ENCODE measurements at regions not wholly inside any gene's neighbourhood (a gene's known extent, or its start where the extent isn't known, plus 50 kb on each side); places are given as distances from the start of the nearest gene placed in this dataset.

DNA sequence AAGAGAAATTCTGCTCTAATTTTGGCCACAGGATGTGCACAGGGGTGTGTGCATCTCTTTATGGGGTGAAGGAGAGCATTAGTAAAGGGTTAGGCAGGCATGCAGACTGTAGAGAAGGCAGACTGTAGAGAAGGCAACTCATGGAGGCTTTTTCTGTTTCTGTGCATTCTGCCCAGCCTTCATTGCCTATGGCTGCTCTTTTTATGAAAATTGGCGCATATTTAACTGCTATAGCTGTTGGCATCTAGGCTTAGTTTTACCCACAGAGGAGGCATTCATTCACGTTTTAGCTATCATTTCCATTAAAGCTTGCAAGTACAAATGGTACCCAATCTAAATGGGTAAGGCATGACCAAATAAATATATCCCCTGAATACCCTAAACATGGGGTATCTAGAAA is 286.8 kb upstream of the ID4 start:
- TF ChIP-seq, protein P1, sequence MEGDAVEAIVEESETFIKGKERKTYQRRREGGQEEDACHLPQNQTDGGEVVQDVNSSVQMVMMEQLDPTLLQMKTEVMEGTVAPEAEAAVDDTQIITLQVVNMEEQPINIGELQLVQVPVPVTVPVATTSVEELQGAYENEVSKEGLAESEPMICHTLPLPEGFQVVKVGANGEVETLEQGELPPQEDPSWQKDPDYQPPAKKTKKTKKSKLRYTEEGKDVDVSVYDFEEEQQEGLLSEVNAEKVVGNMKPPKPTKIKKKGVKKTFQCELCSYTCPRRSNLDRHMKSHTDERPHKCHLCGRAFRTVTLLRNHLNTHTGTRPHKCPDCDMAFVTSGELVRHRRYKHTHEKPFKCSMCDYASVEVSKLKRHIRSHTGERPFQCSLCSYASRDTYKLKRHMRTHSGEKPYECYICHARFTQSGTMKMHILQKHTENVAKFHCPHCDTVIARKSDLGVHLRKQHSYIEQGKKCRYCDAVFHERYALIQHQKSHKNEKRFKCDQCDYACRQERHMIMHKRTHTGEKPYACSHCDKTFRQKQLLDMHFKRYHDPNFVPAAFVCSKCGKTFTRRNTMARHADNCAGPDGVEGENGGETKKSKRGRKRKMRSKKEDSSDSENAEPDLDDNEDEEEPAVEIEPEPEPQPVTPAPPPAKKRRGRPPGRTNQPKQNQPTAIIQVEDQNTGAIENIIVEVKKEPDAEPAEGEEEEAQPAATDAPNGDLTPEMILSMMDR (conservative IDR thresholded peaks at IDR 0.05; ENCODE audit: low read depth, low read length), result no peak
- no peak overlapping the region for H3K4me3 ChIP-seq (ENCODE audit: low read length)
- no peak for DNase-seq (ENCODE audit: low read depth)

GRCh38 chr6:19551611-19552010 is 285.6 kb upstream of the ID4 start:
- DNase-seq (ENCODE audit: low read depth), result no peak
- no peak overlapping the region for H3K4me3 ChIP-seq (ENCODE audit: low read length)
- TF ChIP-seq, protein P1 (conservative IDR thresholded peaks at IDR 0.05; ENCODE audit: low read depth, low read length), result no peak

DNA sequence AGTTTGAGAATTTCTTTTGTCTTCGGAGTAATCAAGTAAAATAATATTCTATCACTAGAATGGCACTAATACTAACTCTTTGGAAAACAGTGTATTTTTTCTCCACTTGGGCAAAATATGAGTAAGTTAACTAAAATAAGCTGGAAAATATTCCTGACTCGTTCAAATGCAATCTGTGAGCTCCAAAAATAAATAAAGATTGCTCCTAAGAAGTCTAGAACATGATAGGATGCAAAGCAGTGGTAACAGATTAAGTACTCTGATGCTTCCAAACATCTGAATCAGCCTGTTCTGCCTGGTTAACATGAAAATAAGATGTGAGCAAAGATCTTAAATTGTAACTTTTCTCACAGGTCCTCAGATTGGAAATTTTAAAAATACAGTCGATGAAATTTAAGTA is 285.1 kb upstream of the ID4 start:
- H3K4me3 ChIP-seq (ENCODE audit: low read length), result no peak overlapping the region
- TF ChIP-seq, protein P1 (conservative IDR thresholded peaks at IDR 0.05; ENCODE audit: low read depth, low read length), result no peak
- no peak for DNase-seq (ENCODE audit: low read depth)

GRCh38 chr6:19552588-19552987 is 284.6 kb upstream of the ID4 start:
- H3K4me3 ChIP-seq (ENCODE audit: low read length), result no peak overlapping the region
- DNase-seq (ENCODE audit: low read depth), result no peak
- TF ChIP-seq, protein P1 (conservative IDR thresholded peaks at IDR 0.05; ENCODE audit: low read depth, low read length), result no peak

- DNase-seq (ENCODE audit: low read depth), result no peak
- no peak overlapping the region for H3K4me3 ChIP-seq (ENCODE audit: low read length)
- TF ChIP-seq, protein P1 (conservative IDR thresholded peaks at IDR 0.05; ENCODE audit: low read depth, low read length), result no peak
These were observed 282.6 kb upstream of the ID4 start for GRCh38 chr6:19554356-19555225.

DNA sequence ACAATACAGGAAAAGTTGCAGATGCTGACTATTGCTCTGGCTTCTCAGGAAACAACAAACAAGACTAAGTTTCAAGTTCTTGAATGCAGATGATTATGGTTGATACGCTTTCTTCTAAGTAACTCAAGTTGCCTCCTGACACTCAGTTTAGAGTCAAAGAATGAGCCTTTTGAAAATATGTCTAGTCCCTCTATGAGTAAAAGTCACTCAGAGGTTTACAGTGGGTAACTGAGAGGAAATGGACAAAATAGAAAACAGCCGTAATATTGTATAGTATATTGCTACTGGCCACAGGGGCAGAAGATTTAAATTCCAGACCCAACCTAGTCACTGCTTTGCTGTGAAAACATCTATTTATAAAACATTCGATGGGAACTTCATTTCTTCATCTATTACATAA is 280.0 kb upstream of the ID4 start:
- TF ChIP-seq, protein P1 (conservative IDR thresholded peaks at IDR 0.05; ENCODE audit: low read depth, low read length), result no peak
- DNase-seq (ENCODE audit: low read depth), result no peak
- no peak overlapping the region for H3K4me3 ChIP-seq (ENCODE audit: low read length)

DNA sequence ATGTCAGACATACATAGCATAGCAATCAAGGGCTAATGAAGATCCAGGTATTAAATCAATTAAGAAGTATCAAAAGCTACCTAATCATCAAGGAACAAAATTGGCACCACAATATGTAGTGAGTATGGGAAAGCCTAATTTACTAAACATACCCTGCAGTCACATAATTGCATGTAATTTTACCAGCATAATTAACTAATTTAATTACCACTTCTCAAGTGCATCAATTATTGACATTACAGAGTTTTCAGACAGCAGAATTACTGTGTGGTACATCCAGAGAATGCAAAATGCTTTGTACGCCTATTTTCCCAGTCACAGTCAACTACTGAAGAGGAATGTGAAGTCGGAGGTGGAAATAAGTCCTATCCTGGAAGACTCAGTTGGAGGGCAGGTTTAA is 279.0 kb upstream of the ID4 start:
- no peak overlapping the region for H3K4me3 ChIP-seq (ENCODE audit: low read length)
- TF ChIP-seq, protein P1 (conservative IDR thresholded peaks at IDR 0.05; ENCODE audit: low read depth, low read length), result no peak
- DNase-seq (ENCODE audit: low read depth), result no peak
